ENCODE measurements at regions not wholly inside any gene's neighbourhood (a gene's known extent, or its start where the extent isn't known, plus 50 kb on each side); places are given as distances from the start of the nearest gene placed in this dataset.

- Histone ChIP-seq H3K4me1 (ENCODE audit: control insufficient read depth, insufficient read depth, low read length) (no peaks in the 10 kb centered on the region), H3K9ac (ENCODE audit: low read length) (no peak overlapping the region), H3K27me3 (ENCODE audit: control insufficient read depth, insufficient read depth, low read length) (no peaks in the 10 kb centered on the region), H3K4me3 (ENCODE audit: low read length) (no peak overlapping the region), H3K36me3 (ENCODE audit: control insufficient read depth, insufficient read depth, low read length) (no peaks in the 10 kb centered on the region), H3K27ac (ENCODE audit: low read depth, low read length) (no peak overlapping the region)
Observed at GRCh38 chr13:34148359-34148758, 330.4 kb downstream of the RFC3 start.

- Histone ChIP-seq H3K27me3 (ENCODE audit: control insufficient read depth, insufficient read depth, low read length) (no peaks in the 10 kb centered on the region), H3K4me1 (ENCODE audit: control insufficient read depth, insufficient read depth, low read length) (peaks cover 6% of the 10 kb centered on the region), H3K9ac (ENCODE audit: low read length) (no peak overlapping the region), H3K36me3 (ENCODE audit: control insufficient read depth, insufficient read depth, low read length) (no peaks in the 10 kb centered on the region), H3K4me3 (ENCODE audit: low read length) (no peak overlapping the region), H3K27ac (ENCODE audit: low read depth, low read length) (no peak overlapping the region)
Observed at GRCh38 chr13:34151885-34152284, 333.9 kb downstream of the RFC3 start.

GRCh38 chr13:34152409-34152808 lies 334.5 kb downstream of the RFC3 start:
- Histone ChIP-seq H3K27ac (ENCODE audit: low read depth, low read length) (no peak overlapping the region), H3K9ac (ENCODE audit: low read length) (no peak overlapping the region), H3K27me3 (ENCODE audit: control insufficient read depth, insufficient read depth, low read length) (no peaks in the 10 kb centered on the region), H3K36me3 (ENCODE audit: control insufficient read depth, insufficient read depth, low read length) (no peaks in the 10 kb centered on the region), H3K4me1 (ENCODE audit: control insufficient read depth, insufficient read depth, low read length) (peaks cover 9% of the 10 kb centered on the region), H3K4me3 (ENCODE audit: low read length) (no peak overlapping the region)

- Histone ChIP-seq H3K27me3 (ENCODE audit: control insufficient read depth, insufficient read depth, low read length) (no peaks in the 10 kb centered on the region), H3K4me1 (ENCODE audit: control insufficient read depth, insufficient read depth, low read length) (peaks cover 11% of the 10 kb centered on the region), H3K27ac (ENCODE audit: low read depth, low read length) (no peak overlapping the region), H3K9ac (ENCODE audit: low read length) (no peak overlapping the region), H3K4me3 (ENCODE audit: low read length) (no peak overlapping the region), H3K36me3 (ENCODE audit: control insufficient read depth, insufficient read depth, low read length) (no peaks in the 10 kb centered on the region)
Observed at GRCh38 chr13:34152996-34153395, 335.0 kb downstream of the RFC3 start.

- H3K27me3 ChIP-seq (ENCODE audit: control insufficient read depth, insufficient read depth, low read length) = no peaks in the 10 kb centered on the region
- no peak overlapping the region for H3K9ac ChIP-seq (ENCODE audit: low read length)
- H3K27ac ChIP-seq (ENCODE audit: low read depth, low read length) = no peak overlapping the region
- no peaks in the 10 kb centered on the region for H3K36me3 ChIP-seq (ENCODE audit: control insufficient read depth, insufficient read depth, low read length)
- H3K4me1 ChIP-seq (ENCODE audit: control insufficient read depth, insufficient read depth, low read length) = peaks cover 11% of the 10 kb centered on the region
- no peak overlapping the region for H3K4me3 ChIP-seq (ENCODE audit: low read length)
Observed at GRCh38 chr13:34153428-34154180, 335.7 kb downstream of the RFC3 start.

GRCh38 chr13:34155931-34156607 lies 338.1 kb downstream of the RFC3 start:
- Histone ChIP-seq H3K4me3 (ENCODE audit: low read length) (peak overlapping the region; percentile 20), H3K36me3 (ENCODE audit: control insufficient read depth, insufficient read depth, low read length) (no peaks in the 10 kb centered on the region), H3K9ac (ENCODE audit: low read length) (no peak overlapping the region), H3K27ac (ENCODE audit: low read depth, low read length) (peak overlapping the region; percentile 60), H3K4me1 (ENCODE audit: control insufficient read depth, insufficient read depth, low read length) (peaks cover 11% of the 10 kb centered on the region), H3K27me3 (ENCODE audit: control insufficient read depth, insufficient read depth, low read length) (no peaks in the 10 kb centered on the region)

- Histone ChIP-seq H3K27ac (ENCODE audit: low read depth, low read length) (peak overlapping the region; percentile 60), H3K4me3 (ENCODE audit: low read length) (no peak overlapping the region)
Observed at GRCh38 chr13:34156841-34157365, 339.0 kb downstream of the RFC3 start.

GRCh38 chr13:34159946-34160345 lies 342.0 kb downstream of the RFC3 start:
- Histone ChIP-seq H3K9ac (ENCODE audit: low read length) (no peak overlapping the region), H3K27me3 (ENCODE audit: control insufficient read depth, insufficient read depth, low read length) (no peaks in the 10 kb centered on the region), H3K27ac (ENCODE audit: low read depth, low read length) (no peak overlapping the region), H3K4me3 (ENCODE audit: low read length) (no peak overlapping the region), H3K36me3 (ENCODE audit: control insufficient read depth, insufficient read depth, low read length) (no peaks in the 10 kb centered on the region), H3K4me1 (ENCODE audit: control insufficient read depth, insufficient read depth, low read length) (peaks cover 29% of the 10 kb centered on the region)

More at GRCh38 chr13:34156841-34157365, 339.0 kb downstream of the RFC3 start:
- Histone ChIP-seq H3K27me3 (ENCODE audit: control insufficient read depth, insufficient read depth, low read length) (no peaks in the 10 kb centered on the region), H3K9ac (ENCODE audit: low read length) (no peak overlapping the region), H3K36me3 (ENCODE audit: control insufficient read depth, insufficient read depth, low read length) (no peaks in the 10 kb centered on the region), H3K4me1 (ENCODE audit: control insufficient read depth, insufficient read depth, low read length) (peaks cover 18% of the 10 kb centered on the region)

GRCh38 chr13:34161931-34162543 lies 344.1 kb downstream of the RFC3 start:
- peak overlapping the region; percentile 20 for H3K4me3 ChIP-seq (ENCODE audit: low read length)
- peak overlapping the region; percentile 85 for H3K27ac ChIP-seq (ENCODE audit: low read depth, low read length)
- H3K9ac ChIP-seq (ENCODE audit: low read length) = no peak overlapping the region

GRCh38 chr13:34162544-34162933 lies 344.6 kb downstream of the RFC3 start:
- no peaks in the 10 kb centered on the region for H3K27me3 ChIP-seq (ENCODE audit: control insufficient read depth, insufficient read depth, low read length)
- peak overlapping the region; percentile 20 for H3K4me3 ChIP-seq (ENCODE audit: low read length)
- H3K27ac ChIP-seq (ENCODE audit: low read depth, low read length) = peak overlapping the region; percentile 85
- H3K4me1 ChIP-seq (ENCODE audit: control insufficient read depth, insufficient read depth, low read length) = peaks cover 18% of the 10 kb centered on the region
- no peak overlapping the region for H3K9ac ChIP-seq (ENCODE audit: low read length)
- H3K36me3 ChIP-seq (ENCODE audit: control insufficient read depth, insufficient read depth, low read length) = no peaks in the 10 kb centered on the region

More at GRCh38 chr13:34161931-34162543, 344.1 kb downstream of the RFC3 start:
- Histone ChIP-seq H3K4me1 (ENCODE audit: control insufficient read depth, insufficient read depth, low read length) (peaks cover 23% of the 10 kb centered on the region), H3K27me3 (ENCODE audit: control insufficient read depth, insufficient read depth, low read length) (no peaks in the 10 kb centered on the region), H3K36me3 (ENCODE audit: control insufficient read depth, insufficient read depth, low read length) (no peaks in the 10 kb centered on the region)

GRCh38 chr13:34164582-34164981 lies 346.6 kb downstream of the RFC3 start:
- H3K9ac ChIP-seq (ENCODE audit: low read length) = no peak overlapping the region
- H3K4me1 ChIP-seq (ENCODE audit: control insufficient read depth, insufficient read depth, low read length) = peaks cover 18% of the 10 kb centered on the region
- H3K27me3 ChIP-seq (ENCODE audit: control insufficient read depth, insufficient read depth, low read length) = no peaks in the 10 kb centered on the region
- H3K36me3 ChIP-seq (ENCODE audit: control insufficient read depth, insufficient read depth, low read length) = no peaks in the 10 kb centered on the region
- H3K27ac ChIP-seq (ENCODE audit: low read depth, low read length) = no peak overlapping the region
- no peak overlapping the region for H3K4me3 ChIP-seq (ENCODE audit: low read length)

- no peak overlapping the region for H3K9ac ChIP-seq (ENCODE audit: low read length)
- no peak overlapping the region for H3K4me3 ChIP-seq (ENCODE audit: low read length)
- H3K4me1 ChIP-seq (ENCODE audit: control insufficient read depth, insufficient read depth, low read length) = peaks cover 18% of the 10 kb centered on the region
- H3K36me3 ChIP-seq (ENCODE audit: control insufficient read depth, insufficient read depth, low read length) = no peaks in the 10 kb centered on the region
- no peaks in the 10 kb centered on the region for H3K27me3 ChIP-seq (ENCODE audit: control insufficient read depth, insufficient read depth, low read length)
- H3K27ac ChIP-seq (ENCODE audit: low read depth, low read length) = no peak overlapping the region
Observed at GRCh38 chr13:34165158-34165557, 347.2 kb downstream of the RFC3 start.
